HepG2 (cell line): ENCODE measurements at regions not wholly inside any gene's neighbourhood (a gene's known extent, or its start where the extent isn't known, plus 50 kb on each side); places are given as distances from the start of the nearest gene placed in this dataset.

ENCODE experiments used
- IRF2 ChIP-seq: IDR thresholded peaks from 2 replicates; pipeline ENCODE4 v1.6.1; 2018; ENCODE audit warnings: missing genetic modification reagents, missing compliant biosample characterization
- POLR2AphosphoS5 ChIP-seq: IDR thresholded peaks from 2 replicates; pipeline ENCODE4 v1.6.1; 2012; ENCODE audit warnings: low read depth, low read length
- TF ChIP-seq, protein P1 (sequence below): sonication (generic); formaldehyde crosslinking; IDR thresholded peaks from 2 replicates; pipeline ENCODE4 v1.5.0; 2020; ENCODE audit warnings: mild to moderate bottlenecking, missing genetic modification reagents, moderate library complexity

DNA sequence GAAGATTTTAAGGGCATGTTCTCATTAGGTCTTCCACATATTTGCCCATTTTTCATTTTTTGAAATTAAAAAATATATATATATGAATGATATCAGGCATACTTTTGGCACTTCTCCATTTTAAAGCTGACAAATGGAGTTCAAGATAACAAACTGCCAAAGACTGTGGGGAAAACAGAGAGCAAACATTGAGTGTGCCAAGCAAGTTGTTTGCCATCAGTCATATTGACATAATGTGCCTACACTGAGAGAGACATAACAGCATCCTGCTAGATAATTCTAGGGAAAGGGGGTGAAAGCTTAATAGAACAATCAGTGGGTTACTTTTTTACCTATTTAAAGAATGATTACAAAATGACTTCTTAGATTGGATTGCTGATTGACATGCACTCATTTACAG, 529.4 kb upstream of the CXADR start:
- TF ChIP-seq, protein P1, sequence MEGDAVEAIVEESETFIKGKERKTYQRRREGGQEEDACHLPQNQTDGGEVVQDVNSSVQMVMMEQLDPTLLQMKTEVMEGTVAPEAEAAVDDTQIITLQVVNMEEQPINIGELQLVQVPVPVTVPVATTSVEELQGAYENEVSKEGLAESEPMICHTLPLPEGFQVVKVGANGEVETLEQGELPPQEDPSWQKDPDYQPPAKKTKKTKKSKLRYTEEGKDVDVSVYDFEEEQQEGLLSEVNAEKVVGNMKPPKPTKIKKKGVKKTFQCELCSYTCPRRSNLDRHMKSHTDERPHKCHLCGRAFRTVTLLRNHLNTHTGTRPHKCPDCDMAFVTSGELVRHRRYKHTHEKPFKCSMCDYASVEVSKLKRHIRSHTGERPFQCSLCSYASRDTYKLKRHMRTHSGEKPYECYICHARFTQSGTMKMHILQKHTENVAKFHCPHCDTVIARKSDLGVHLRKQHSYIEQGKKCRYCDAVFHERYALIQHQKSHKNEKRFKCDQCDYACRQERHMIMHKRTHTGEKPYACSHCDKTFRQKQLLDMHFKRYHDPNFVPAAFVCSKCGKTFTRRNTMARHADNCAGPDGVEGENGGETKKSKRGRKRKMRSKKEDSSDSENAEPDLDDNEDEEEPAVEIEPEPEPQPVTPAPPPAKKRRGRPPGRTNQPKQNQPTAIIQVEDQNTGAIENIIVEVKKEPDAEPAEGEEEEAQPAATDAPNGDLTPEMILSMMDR, result no peak
- TF ChIP-seq POLR2AphosphoS5 (no peak), IRF2 (CRISPR knock-in tag) (no peak)
